Hepatocyte (in vitro differentiated cells): ENCODE measurements at regions not wholly inside any gene's neighbourhood (a gene's known extent, or its start where the extent isn't known, plus 50 kb on each side); places are given as distances from the start of the nearest gene placed in this dataset.

Experiments used
- EZH2 ChIP-seq: fragments of 200-600 bp; sonication (generic); IDR thresholded peaks from 2 replicates; pipeline ENCODE4 v1.6.1; 2016; ENCODE audit warnings: antibody characterized with exemption, mild to moderate bottlenecking, borderline replicate concordance
- EZH2phosphoT487 ChIP-seq: fragments of 200-600 bp; sonication (generic); IDR thresholded peaks from one replicate; pipeline ENCODE4 v1.6.1; 2018; ENCODE audit warnings: antibody characterized with exemption, mild to moderate bottlenecking, low read depth, moderate library complexity; ENCODE audit not compliant: unreplicated experiment, severe bottlenecking
- TF ChIP-seq, protein P1 (sequence below): fragments of 200-600 bp; sonication (generic); IDR thresholded peaks from 2 replicates; pipeline ENCODE4 v1.5.1; 2016; ENCODE audit warnings: antibody characterized with exemption, mild to moderate bottlenecking; ENCODE audit not compliant: poor library complexity

DNA sequence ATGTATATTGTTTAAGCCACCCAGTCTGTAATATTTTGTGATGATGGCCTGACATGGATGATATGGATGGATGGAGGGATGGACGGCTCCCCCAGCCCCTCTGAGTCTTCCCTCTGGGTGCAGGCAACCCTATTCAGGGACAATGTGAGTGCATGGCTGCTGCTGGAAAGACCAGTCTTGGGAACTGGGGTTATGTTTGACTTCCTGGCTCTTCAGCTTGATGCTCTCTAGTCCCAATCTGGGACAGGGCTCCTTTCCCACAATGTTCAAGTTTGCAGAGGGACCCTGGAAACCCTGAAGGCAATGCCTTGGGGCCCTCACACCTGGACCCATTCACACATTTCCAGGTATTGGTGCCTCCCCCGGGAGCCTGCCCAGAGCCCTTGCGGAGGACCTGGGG is 52.3 kb upstream of the RET start:
- no peak for TF ChIP-seq EZH2phosphoT487
- TF ChIP-seq, protein P1, sequence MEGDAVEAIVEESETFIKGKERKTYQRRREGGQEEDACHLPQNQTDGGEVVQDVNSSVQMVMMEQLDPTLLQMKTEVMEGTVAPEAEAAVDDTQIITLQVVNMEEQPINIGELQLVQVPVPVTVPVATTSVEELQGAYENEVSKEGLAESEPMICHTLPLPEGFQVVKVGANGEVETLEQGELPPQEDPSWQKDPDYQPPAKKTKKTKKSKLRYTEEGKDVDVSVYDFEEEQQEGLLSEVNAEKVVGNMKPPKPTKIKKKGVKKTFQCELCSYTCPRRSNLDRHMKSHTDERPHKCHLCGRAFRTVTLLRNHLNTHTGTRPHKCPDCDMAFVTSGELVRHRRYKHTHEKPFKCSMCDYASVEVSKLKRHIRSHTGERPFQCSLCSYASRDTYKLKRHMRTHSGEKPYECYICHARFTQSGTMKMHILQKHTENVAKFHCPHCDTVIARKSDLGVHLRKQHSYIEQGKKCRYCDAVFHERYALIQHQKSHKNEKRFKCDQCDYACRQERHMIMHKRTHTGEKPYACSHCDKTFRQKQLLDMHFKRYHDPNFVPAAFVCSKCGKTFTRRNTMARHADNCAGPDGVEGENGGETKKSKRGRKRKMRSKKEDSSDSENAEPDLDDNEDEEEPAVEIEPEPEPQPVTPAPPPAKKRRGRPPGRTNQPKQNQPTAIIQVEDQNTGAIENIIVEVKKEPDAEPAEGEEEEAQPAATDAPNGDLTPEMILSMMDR, result no peak
- no peak for TF ChIP-seq EZH2
